ENCODE measurements at regions not wholly inside any gene's neighbourhood (a gene's known extent, or its start where the extent isn't known, plus 50 kb on each side); places are given as distances from the start of the nearest gene placed in this dataset.
A peak's percentile ranks its signal among the peaks of the same experiment; 100 is the strongest.

GRCh38 chr6:19637010-19637409 lies 200.2 kb upstream of the ID4 start:
- no peak for DNase-seq (ENCODE audit: low read depth in 2 of 2)
- TF ChIP-seq, protein P1, sequence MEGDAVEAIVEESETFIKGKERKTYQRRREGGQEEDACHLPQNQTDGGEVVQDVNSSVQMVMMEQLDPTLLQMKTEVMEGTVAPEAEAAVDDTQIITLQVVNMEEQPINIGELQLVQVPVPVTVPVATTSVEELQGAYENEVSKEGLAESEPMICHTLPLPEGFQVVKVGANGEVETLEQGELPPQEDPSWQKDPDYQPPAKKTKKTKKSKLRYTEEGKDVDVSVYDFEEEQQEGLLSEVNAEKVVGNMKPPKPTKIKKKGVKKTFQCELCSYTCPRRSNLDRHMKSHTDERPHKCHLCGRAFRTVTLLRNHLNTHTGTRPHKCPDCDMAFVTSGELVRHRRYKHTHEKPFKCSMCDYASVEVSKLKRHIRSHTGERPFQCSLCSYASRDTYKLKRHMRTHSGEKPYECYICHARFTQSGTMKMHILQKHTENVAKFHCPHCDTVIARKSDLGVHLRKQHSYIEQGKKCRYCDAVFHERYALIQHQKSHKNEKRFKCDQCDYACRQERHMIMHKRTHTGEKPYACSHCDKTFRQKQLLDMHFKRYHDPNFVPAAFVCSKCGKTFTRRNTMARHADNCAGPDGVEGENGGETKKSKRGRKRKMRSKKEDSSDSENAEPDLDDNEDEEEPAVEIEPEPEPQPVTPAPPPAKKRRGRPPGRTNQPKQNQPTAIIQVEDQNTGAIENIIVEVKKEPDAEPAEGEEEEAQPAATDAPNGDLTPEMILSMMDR (IDR thresholded peaks at IDR 0.05; ENCODE audit: low read depth, low read length), result no peak
- no peak overlapping the region for H3K4me3 ChIP-seq (replicated peaks in 1 of 2; ENCODE audit: low read depth in 2 of 2, low read length in 2 of 2)

DNA sequence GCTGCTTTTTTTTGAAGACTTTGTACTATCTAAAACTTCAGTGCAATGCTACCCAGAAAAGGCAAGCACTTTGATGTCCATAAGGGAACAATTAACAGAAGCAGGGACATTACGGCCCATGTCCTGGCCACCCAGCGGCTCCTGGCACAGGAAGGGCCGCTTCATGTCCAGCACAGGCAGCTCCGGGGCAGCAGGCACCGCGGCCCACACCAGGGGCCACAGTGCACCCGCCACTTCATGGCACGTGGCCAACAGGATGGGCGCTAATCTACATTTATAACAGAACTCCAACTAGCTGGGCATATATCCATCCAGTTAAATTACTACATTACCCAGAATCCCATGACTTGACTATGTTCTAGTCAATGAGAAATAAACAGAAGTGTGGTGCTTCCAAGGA lies 198.2 kb upstream of the ID4 start:
- no peak overlapping the region for H3K4me3 ChIP-seq (replicated peaks in 1 of 2; ENCODE audit: low read depth in 2 of 2, low read length in 2 of 2)
- TF ChIP-seq, protein P1 (IDR thresholded peaks at IDR 0.05; ENCODE audit: low read depth, low read length), result no peak
- DNase-seq (ENCODE audit: low read depth in 2 of 2), result no peak

DNA sequence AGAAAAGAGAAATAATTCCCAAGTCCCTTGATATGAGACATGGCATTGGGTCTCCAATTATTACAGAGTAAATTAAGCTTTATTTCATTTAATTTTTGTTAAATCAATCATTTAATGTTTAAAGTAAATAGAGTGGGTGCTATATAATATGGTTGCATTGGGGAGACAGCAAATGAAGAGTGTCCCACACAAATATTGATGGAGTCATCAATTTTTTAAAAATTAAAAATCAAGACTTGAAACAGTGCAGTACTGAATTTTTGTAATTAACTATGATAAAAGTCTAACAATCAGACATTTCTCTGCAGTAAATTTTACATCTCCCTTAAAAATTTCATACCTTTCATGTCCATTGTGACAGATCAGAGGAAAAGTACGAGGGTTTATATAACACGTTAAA lies 193.9 kb upstream of the ID4 start:
- H3K4me3 ChIP-seq (replicated peaks in 1 of 2; ENCODE audit: low read depth in 2 of 2, low read length in 2 of 2), result no peak overlapping the region
- no peak for DNase-seq (ENCODE audit: low read depth in 2 of 2)
- TF ChIP-seq, protein P1 (IDR thresholded peaks at IDR 0.05; ENCODE audit: low read depth, low read length), result no peak

- DNase-seq (ENCODE audit: low read depth in 2 of 2), result no peak
These were observed 193.5 kb upstream of the ID4 start for GRCh38 chr6:19643713-19644112.

DNA sequence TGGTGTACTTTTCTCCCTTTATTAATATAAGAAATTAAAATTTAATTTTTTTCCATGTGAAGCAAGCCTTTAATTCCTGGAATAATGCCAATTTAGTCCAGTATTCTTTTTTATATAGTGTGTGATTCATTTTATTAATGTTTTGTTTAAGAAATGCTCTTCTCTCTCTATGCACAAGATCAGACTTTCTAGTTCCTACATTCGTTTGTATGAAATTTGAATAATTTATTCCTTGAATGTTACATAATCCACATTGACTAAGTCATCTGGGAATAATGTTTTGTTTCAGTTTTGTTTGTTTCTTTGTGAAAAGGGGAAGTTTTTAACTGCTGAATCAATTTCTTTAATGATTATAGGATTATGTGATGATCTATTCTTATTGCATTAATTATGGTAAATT lies 181.4 kb upstream of the ID4 start:
- TF ChIP-seq, protein P1 (IDR thresholded peaks at IDR 0.05; ENCODE audit: low read depth, low read length), result no peak
- DNase-seq (ENCODE audit: low read depth in 2 of 2), result peak in 1 of 2 donors; percentile 12
- no peak overlapping the region for H3K4me3 ChIP-seq (replicated peaks in 1 of 2; ENCODE audit: low read depth in 2 of 2, low read length in 2 of 2)

More at GRCh38 chr6:19643713-19644112, 193.5 kb upstream of the ID4 start:
- TF ChIP-seq, protein P1 (IDR thresholded peaks at IDR 0.05; ENCODE audit: low read depth, low read length), result no peak
- H3K4me3 ChIP-seq (replicated peaks in 1 of 2; ENCODE audit: low read depth in 2 of 2, low read length in 2 of 2), result no peak overlapping the region

- TF ChIP-seq, protein P1 (IDR thresholded peaks at IDR 0.05; ENCODE audit: low read depth, low read length), result no peak
- no peak for DNase-seq (ENCODE audit: low read depth in 2 of 2)
- H3K4me3 ChIP-seq (replicated peaks in 1 of 2; ENCODE audit: low read depth in 2 of 2, low read length in 2 of 2), result no peak overlapping the region
These were observed 176.9 kb upstream of the ID4 start for GRCh38 chr6:19660123-19660910.

Measured in cardiac fibroblast (primary cell).